Peyer's patch (tissue), 4 donors: ENCODE measurements at regions not wholly inside any gene's neighbourhood (a gene's known extent, or its start where the extent isn't known, plus 50 kb on each side); places are given as distances from the start of the nearest gene placed in this dataset.

Experiments used
- POLR2A ChIP-seq, 2 donors: fragments of 450-650 bp; IDR thresholded peaks; one replicate each; pipeline ENCODE4 v1.5.1; 2017; ENCODE audit warnings: antibody characterized with exemption in 2 of 2, mild to moderate bottlenecking in 2 of 2, moderate library complexity in 2 of 2
- TF ChIP-seq, protein P1 (sequence below), 6 experiments: fragments of 450-650 bp in 4 of 6; fragments of 200-600 bp in 2 of 6; sonication (generic) in 1 of 6; IDR thresholded peaks; one replicate each; pipeline ENCODE4 v1.5.1; 2017 to 2019; ENCODE audit warnings: antibody characterized with exemption in 6 of 6, mild to moderate bottlenecking in 3 of 6, moderate library complexity in 1 of 6

DNA sequence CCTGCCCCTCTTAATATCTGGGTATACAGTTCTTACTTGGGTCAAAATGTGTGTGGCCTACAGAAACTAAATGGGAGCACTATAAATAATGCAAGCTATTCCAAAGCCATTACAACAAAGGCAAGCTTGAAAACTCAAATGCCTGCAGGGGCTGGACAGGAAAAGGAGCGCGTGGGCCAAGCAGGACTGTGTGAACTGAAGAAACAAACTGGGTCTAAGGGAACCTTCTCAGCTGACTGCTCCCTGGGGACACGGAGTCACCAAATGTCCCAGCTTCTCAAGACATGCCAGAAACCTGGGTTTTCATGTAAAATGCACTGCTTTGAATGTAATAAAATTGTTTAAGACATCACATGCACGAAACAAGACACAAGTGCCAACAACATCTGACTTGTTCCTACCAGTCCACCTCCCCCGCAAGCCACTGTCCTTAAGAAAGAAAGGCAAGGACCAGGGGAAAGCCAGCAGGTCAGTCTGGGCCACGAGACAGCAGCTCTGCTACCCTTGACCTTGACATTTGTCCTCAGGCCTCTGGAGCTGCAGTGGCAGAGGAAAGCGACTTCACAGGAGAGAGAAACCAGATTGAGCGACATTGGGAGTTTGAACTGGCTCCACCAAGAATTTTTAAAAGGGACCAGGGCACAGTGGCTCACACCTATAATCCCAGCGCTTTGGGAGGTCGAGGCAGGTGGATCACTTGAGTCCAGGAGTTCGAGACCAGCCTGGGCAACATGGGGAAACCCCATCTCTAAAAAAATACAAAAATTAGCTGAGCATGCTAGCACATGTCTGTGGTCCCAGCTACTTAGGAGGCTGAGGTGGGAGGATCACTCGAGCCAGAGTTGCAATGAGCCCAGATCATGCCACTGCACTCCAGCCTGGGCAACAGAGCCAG lies 89.7 kb upstream of the SH3BP4 start:
- TF ChIP-seq, protein P1, sequence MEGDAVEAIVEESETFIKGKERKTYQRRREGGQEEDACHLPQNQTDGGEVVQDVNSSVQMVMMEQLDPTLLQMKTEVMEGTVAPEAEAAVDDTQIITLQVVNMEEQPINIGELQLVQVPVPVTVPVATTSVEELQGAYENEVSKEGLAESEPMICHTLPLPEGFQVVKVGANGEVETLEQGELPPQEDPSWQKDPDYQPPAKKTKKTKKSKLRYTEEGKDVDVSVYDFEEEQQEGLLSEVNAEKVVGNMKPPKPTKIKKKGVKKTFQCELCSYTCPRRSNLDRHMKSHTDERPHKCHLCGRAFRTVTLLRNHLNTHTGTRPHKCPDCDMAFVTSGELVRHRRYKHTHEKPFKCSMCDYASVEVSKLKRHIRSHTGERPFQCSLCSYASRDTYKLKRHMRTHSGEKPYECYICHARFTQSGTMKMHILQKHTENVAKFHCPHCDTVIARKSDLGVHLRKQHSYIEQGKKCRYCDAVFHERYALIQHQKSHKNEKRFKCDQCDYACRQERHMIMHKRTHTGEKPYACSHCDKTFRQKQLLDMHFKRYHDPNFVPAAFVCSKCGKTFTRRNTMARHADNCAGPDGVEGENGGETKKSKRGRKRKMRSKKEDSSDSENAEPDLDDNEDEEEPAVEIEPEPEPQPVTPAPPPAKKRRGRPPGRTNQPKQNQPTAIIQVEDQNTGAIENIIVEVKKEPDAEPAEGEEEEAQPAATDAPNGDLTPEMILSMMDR (IDR thresholded peaks at IDR 0.05): no peak
- no peak for TF ChIP-seq POLR2A (IDR thresholded peaks at IDR 0.05)
